SH-SY5Y (cell line): ENCODE measurements at regions not wholly inside any gene's neighbourhood (a gene's known extent, or its start where the extent isn't known, plus 50 kb on each side); places are given as distances from the start of the nearest gene placed in this dataset.

Source experiments
- GATA2 ChIP-seq: IDR thresholded peaks from 2 replicates; pipeline ENCODE4 v1.6.1; 2011; ENCODE audit warnings: mild to moderate bottlenecking, low read depth, low read length
- GATA3 ChIP-seq: IDR thresholded peaks from 2 replicates; pipeline ENCODE4 v1.6.1; 2011; ENCODE audit warnings: low read depth, mild to moderate bottlenecking, low read length, moderate library complexity

- TF ChIP-seq GATA2 (no peak), GATA3 (no peak)
Measured at GRCh38 chr19:29366757-29367156, 153.8 kb upstream of the UQCRFS1 start.
